ENCODE measurements at regions not wholly inside any gene's neighbourhood (a gene's known extent, or its start where the extent isn't known, plus 50 kb on each side); places are given as distances from the start of the nearest gene placed in this dataset.
"Not testable (repeated sequence)": the region's sequence is repeated elsewhere in the genome, so short reads cannot be mapped to it uniquely, and the experiment has no call there.

- DNase-seq (ENCODE audit: low read depth), result no peak
These were observed 569.9 kb upstream of the LINC00305 start for GRCh38 chr18:64718808-64719207.

- no peak for DNase-seq (ENCODE audit: low read depth)
These were observed 568.1 kb upstream of the LINC00305 start for GRCh38 chr18:64717026-64717425.

GRCh38 chr18:64714086-64714485 lies 565.2 kb upstream of the LINC00305 start:
- DNase-seq (ENCODE audit: low read depth), result no peak

GRCh38 chr18:64713284-64713683 lies 564.4 kb upstream of the LINC00305 start:
- DNase-seq (ENCODE audit: low read depth), result no peak

GRCh38 chr18:64712035-64712434 lies 563.1 kb upstream of the LINC00305 start:
- DNase-seq (ENCODE audit: low read depth), result no peak

- DNase-seq (ENCODE audit: low read depth), result no peak
These were observed 561.4 kb upstream of the LINC00305 start for GRCh38 chr18:64710105-64710861.

GRCh38 chr18:64707052-64707451 lies 558.2 kb upstream of the LINC00305 start:
- DNase-seq (ENCODE audit: low read depth), result no peak

GRCh38 chr18:64699081-64699480 lies 550.2 kb upstream of the LINC00305 start:
- DNase-seq (ENCODE audit: low read depth), result no peak

- DNase-seq (ENCODE audit: low read depth), result no peak
These were observed 547.1 kb upstream of the LINC00305 start for GRCh38 chr18:64695851-64696553.

- DNase-seq (ENCODE audit: low read depth), result no peak
These were observed 544.9 kb upstream of the LINC00305 start for GRCh38 chr18:64693766-64694165.

- no peak for DNase-seq (ENCODE audit: low read depth)
These were observed 543.9 kb upstream of the LINC00305 start for GRCh38 chr18:64692826-64693225.

GRCh38 chr18:64679121-64679520 lies 530.2 kb upstream of the LINC00305 start:
- no peak for DNase-seq (ENCODE audit: low read depth)

- no peak for DNase-seq (ENCODE audit: low read depth)
These were observed 529.2 kb upstream of the LINC00305 start for GRCh38 chr18:64678048-64678447.

- DNase-seq (ENCODE audit: low read depth), result no peak
These were observed 525.8 kb upstream of the LINC00305 start for GRCh38 chr18:64674694-64675093.

GRCh38 chr18:64671293-64671692 lies 522.4 kb upstream of the LINC00305 start:
- not testable (repeated sequence) for DNase-seq (ENCODE audit: low read depth)

GRCh38 chr18:64668461-64668962 lies 519.6 kb upstream of the LINC00305 start:
- no peak for DNase-seq (ENCODE audit: low read depth)

- DNase-seq (ENCODE audit: low read depth), result no peak
These were observed 514.2 kb upstream of the LINC00305 start for GRCh38 chr18:64663086-64663485.

GRCh38 chr18:64659196-64659595 lies 510.3 kb upstream of the LINC00305 start:
- no peak for DNase-seq (ENCODE audit: low read depth)

- no peak for DNase-seq (ENCODE audit: low read depth)
These were observed 504.2 kb upstream of the LINC00305 start for GRCh38 chr18:64653068-64653467.

- no peak for DNase-seq (ENCODE audit: low read depth)
These were observed 501.2 kb upstream of the LINC00305 start for GRCh38 chr18:64650068-64650467.

- no peak for DNase-seq (ENCODE audit: low read depth)
These were observed 496.9 kb upstream of the LINC00305 start for GRCh38 chr18:64645753-64646152.

- DNase-seq (ENCODE audit: low read depth), result no peak
These were observed 490.6 kb upstream of the LINC00305 start for GRCh38 chr18:64639536-64639935.

GRCh38 chr18:64620971-64621560 lies 472.2 kb upstream of the LINC00305 start:
- no peak for DNase-seq (ENCODE audit: low read depth)

Data from forelimb muscle (tissue), 1 donor.